Glomerular endothelial cell (primary cell): ENCODE measurements at regions not wholly inside any gene's neighbourhood (a gene's known extent, or its start where the extent isn't known, plus 50 kb on each side); places are given as distances from the start of the nearest gene placed in this dataset.
"Not testable (repeated sequence)": the region's sequence is repeated elsewhere in the genome, so short reads cannot be mapped to it uniquely, and the experiment has no call there.

ENCODE experiments used
- DNase-seq: peaks from one replicate; pipeline ENCODE4 v3.0.0-alpha.2; 2011; ENCODE audit warnings: low read depth, low spot score; ENCODE audit errors: extremely low read depth

DNA sequence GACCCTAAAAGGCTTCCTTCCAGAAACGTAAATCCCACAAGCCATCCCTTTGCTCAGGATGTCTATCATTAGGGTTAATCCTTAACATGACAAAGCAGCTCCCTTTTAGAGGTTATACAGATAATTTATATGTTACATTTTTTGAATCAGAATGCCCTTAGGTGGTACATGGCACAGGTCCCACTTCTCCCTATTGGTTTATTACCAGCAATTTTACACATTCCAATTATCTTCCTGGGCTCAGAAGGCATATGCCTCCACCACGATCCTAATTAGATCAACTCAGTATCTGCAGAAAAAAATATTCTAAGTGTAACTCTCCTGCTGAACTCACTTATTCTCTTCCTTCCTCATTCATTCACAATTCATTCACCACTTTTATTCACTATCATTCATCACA, 507.0 kb upstream of the MAP2 start:
- DNase-seq, result no peak

DNA sequence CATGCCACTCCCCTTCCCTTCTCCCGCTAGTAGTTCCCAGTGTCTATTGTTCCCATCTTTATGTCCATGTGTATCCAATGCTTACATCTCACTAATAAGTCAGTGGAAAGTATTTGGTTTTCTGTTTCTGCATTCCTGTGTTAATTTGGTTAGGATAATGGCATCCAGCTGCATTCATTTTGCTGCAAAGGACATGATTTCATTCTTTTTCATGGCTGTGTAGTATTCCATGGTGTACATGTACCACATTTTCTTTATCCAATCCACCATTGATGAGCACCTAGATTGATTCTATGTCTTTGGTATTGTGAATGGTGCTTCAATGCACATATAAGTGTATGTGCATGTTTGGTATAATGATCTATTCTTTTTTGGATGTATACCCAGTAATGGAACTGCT, 502.5 kb upstream of the MAP2 start:
- DNase-seq, result not testable (repeated sequence)

DNA sequence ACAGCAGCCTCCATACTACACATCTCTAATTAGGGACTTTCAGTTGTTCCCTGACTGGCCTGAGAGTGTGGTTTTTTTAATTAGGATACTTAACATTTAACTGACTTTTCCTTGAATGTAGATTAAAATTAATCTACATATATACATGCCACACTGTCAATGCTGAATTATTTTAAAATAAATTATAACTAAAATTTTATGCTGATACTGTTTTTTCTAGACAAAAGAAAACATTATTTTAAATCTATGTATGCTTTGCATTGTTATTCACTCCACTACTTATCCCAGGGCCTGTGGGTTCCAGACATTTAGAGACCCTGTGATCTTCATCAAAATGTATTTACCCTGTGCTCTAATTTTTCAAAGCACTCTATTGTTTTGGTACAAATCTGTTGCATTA, 496.0 kb upstream of the MAP2 start:
- no peak for DNase-seq

DNA sequence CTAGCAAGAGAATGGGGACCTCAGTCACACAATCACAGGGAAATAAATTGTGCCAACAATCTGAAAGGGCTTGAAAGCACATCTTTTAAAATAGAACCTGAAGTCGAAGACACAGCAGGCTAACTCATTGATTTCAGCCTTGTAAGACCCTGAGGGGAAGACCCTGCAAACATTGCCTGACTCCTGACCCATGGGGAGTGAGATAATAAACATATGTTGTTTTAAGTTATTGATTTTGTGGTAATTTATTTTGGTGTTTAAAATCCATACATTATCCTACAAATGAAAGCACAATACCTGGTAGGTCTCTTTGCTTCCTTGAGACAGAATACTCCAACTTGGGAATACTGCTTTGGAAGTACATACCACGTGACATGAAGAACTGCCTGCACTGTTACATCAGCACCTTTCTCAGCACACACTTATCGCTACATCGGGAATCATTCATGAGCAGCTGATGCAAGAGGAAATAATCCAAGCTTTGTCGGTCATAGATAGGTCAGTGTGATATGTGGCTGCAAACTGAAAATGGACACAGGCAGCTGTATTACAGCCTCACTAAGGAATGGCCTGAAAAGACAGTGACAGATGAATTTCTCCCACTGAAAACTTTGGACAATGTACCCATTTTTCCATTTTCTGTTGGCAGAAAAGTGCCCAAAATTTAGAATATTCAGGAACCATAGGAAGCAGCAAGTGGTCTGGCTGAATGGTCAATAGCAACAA, 494.5 kb upstream of the MAP2 start:
- no peak for DNase-seq

DNA sequence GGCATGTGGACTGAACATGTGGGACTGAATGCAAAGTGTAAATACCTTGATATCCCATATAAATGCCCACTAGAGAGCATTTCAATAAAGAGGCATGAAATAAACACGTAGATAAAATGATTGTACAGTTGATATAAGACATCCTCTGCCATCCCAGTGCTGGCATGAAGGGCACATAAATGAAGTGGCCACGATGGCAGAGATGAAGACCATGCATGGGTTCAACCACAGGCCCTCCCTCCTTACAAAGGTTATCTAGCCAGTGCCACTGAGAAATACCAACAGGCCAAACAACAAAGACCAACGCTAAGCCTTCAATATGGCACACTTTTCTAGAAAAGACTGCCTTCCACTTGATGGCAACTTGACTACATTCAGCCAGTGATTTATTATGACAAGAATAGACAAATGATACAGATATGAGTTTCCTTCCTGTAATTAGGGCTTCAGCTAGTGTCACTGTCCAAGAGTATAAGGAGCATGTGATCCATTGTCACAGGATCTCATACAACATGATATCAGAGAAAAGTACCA, 493.9 kb upstream of the MAP2 start:
- no peak for DNase-seq

DNA sequence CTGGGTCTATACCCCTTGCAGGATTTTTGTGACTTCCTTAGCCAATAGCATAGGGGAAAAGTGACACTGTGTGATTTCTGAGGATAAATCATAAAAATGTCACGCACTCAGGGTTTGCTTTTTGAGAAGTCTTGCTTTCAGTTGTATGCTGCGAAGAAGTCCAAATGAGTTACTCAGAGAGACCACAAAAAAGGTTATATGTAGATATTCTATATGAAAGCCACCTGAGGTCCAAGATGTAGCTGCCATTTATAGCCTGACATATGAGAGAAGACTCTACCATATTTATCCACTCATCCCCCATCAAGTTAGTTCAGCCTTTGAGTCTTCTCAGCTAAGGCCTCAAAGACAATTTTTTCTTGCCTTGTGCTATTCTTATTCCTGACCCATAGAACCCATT, 488.3 kb upstream of the MAP2 start:
- no peak for DNase-seq

DNA sequence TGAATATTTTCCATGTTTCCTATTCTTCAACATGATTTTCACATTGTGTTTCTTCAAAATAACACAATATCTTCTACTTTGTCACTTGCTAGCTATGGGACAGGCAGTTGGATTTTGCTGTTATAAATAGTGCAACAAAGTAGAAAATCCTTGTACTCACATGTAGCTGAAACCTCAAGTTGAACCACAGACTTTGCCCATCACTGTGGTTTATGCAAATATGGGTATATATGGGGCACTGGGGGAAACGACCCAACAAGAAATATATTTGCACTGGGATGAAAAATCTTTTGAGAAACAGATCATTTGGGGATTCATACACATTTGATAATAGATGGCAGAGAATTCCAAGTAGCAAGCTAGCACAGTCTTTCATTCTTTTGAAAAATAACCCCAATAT, 486.3 kb upstream of the MAP2 start:
- DNase-seq, result no peak

DNA sequence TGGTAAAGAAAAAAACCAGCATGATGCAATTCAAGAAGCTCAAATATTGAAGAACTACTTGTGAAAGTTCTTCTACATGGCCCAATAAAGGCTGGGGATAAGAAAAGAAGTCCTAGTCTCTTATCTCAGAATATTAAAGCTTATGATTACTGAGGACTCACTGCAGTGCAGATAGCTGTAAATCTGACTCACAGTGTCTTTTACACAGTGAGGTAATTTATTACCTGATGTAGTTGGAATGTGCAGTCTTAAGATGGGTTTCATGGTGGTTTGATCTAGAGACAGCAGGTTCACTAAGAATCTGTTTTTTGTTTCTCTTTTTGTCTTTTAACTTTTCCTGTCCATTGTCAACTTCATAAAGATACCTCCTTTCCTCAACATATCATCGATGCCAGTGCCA, 484.0 kb upstream of the MAP2 start:
- no peak for DNase-seq

DNA sequence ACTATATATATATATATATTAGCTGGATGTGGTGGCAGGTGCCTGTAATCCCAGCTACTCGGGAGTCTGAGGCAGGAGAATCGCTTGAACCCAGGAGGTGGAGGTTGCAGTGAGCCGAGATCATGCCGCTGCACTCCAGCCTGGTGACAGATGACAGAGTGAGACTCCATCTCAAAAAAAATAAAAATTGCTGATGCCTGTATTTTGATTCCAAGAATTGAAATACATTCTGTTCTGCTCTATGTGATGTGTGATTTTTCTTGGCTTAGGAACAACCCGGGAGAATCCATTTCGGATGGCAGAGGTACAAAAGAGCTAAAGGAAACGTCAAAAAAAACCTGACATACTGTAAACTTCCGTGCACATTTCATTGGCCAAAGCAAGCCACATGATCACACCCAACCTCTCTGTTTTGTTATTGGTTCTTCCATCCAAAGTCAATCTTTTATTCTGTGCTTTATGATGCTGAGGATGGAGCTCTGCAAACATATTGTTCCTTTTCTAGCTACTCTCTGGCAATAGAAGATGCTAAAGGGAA, 478.1 kb upstream of the MAP2 start:
- no peak for DNase-seq

DNA sequence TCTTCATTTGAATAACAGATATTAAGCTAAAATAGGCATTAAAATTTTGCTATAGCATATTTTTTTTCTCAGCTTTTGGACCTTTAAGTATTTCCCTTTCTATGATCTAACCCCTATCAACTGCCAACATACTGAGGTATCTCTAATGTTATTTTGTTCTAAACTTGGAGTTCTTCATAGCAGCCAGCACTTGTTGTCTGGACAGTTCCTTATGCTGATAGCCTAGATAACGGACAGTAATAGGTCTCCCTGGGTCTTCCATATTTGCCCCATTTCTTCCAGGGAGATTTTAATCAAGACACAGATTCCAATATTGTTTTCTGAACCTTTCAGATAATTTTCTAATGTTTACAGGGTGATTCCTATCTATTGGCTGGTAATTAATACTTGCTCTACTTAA, 475.8 kb upstream of the MAP2 start:
- DNase-seq, result no peak

DNA sequence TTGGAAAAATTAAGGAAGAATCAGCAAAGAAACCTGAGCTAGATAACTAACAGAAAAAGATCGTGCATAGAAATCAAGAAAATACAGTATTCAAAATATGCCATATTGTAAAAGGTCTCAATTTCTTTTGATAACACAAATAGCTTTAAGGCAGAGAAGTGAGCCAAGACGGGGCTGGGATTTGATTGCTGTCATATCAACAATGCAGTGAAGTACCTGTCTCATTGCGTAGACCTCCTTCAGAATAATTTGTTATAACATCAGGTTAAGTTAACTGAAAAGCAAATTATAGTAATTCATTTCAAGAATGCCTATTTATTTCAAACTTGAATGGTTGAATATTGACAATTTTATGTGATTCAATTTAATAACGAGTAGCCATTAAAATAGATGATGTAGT, 453.8 kb upstream of the MAP2 start:
- DNase-seq, result no peak

DNA sequence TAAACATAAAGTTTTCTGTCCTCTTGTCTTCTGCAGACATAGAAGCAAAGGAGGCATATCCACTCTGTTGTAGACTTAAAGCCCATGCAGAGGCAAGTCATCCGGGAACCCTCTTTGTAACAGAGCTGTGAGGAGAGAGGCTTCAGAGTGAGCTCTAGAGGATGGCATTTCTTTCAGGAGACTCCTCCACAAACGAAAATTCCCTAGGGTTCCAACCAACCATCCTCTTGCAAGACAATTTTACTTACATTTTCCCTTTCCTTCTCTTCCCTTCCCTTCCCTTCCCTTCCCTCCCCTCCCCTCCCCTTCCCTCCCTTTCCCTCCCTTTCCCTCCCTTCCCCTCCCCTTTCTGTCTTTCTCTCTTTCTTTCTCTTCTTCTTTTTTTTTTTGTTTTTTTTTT, 446.3 kb upstream of the MAP2 start:
- DNase-seq, result no peak

DNA sequence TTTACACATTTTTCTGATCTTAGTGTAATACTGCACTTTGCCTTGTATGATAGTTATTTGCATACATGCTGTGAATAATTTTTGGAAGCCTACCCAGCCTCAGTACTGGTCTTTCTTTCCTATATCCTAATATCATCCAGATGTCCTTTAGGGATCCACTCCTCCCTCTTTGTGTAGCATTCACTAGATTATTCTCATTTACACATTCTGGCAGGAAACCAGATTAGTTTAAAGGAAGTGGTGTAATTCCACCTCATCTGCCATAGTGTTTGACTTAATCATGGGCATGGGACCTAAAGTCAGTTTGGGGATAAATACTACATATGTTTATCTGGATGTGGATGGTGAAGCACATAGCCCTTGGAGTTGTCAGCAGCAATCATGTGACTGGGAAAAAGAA, 444.9 kb upstream of the MAP2 start:
- no peak for DNase-seq

DNA sequence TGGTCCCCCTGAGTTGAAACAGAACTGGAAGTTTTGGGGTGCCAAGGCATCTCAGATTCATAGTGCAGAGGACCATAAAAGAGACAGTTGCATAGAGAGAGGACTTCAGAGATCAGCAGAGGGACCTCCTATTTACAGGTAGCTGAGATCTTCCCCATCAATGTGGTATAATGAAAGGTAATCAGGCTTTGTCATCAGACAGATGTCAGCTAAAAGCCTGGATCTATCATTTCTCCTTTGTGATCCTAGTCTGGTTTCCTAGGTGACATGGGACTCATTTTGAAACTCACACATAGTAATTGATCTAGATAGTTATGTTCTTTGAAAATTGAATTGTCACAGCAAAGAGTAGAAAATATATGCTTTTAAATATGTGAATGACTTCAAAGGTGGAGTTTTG, 443.5 kb upstream of the MAP2 start:
- no peak for DNase-seq

DNA sequence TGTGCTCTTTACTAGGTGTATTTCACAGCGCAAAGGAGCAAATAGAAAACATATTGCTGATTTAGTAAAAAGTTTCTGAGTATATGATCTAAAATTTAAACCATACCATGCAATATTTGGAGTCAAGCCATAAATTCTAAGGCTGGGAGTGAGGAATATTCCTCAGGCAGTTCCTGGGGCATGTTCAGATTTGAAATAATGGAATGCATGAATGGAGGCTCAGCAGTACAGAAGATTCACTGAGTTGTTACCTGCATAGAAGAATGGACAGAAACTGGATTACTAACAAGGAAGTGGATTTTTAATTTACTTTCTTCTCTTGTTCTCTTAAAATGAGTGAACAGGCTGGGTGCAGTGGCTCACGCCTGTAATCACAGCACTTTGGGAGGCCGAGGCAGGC, 441.0 kb upstream of the MAP2 start:
- DNase-seq, result no peak

DNA sequence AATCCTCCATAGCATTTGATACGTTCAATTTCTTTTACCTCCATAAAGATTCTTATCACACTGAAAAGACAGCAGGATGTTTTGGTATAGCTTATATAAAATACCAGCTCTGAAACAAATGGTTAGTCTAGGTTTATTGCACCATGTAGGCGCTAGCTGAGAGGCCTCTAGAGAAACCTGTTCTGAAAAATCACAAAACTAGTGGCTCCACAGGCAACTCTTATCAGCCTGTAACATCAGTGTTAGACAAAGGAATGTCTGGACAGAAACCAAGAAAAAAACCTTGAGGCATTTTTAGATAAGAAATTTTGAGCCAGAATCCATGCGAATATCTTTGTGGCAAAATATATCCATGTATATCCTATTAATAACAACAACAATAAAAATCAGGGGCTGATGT, 440.4 kb upstream of the MAP2 start:
- DNase-seq, result no peak

DNA sequence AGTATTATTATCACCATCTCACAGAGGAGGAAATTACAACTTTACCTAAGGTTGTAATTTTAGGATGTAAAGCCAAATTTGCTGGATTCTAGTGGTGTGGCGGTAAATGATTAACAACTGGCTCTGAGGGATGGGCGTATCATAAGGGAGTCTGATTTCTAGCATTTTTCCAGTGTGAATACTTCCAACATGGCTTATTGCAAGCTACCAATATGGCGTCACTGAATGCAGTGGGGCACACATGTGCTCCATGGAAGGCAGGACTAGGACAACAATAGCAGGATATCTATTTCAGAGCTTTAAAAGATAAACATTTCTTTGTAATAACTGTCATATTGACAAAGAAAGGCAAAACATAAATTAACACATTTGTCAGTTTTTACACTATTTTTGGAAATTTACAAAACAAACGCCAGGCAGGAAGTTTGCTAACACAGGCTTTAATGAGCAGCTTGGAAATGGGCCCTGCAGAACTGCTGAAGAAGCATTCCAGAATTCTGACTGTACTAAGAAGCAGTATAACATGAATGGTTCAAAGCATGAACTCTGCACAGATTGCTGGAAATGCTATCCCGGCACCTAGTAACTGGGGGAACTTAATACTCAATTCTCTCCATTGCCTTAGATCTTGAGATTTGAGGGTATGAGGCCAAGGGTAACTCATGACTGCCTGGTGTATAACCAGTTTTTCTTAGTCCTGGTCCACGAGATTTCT, 439.3 kb upstream of the MAP2 start:
- no peak for DNase-seq

DNA sequence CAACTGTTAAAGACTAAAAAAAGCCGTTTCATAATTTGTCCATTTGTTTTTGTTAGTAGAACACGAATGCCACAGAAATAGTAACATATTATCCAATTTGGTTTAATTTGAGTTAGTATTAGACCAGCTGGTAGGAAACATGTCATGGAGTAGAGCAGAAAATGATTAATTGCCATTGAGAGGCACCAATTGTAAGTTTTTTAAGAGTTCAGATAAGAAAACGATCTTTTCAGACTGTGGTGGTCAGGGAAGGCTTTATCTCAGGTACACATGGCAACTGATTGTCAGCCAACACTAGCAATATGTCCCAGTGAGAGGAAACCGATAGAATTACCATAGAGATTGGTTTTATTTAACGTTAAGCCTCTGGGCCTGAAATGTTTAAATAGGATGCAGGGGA, 438.2 kb upstream of the MAP2 start:
- DNase-seq, result no peak

DNA sequence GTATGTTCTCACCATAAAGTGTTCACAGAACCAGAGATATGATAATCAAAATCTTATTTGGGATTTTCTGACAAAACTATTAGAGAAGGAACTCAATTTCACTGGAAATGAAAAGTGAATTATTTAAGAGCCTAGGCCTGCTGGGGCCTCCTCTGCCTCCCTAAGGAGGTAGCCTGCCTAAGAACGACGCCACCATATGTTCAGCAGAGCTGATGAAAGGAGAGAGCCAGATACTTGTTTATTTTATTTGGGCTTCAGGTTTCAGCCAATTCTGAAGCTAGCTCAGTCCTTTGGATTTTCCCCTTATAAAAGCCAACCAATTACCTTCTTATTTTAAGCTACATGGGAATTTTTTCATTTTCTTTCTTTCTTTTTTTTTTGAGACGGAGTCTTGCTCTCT, 433.1 kb upstream of the MAP2 start:
- no peak for DNase-seq

DNA sequence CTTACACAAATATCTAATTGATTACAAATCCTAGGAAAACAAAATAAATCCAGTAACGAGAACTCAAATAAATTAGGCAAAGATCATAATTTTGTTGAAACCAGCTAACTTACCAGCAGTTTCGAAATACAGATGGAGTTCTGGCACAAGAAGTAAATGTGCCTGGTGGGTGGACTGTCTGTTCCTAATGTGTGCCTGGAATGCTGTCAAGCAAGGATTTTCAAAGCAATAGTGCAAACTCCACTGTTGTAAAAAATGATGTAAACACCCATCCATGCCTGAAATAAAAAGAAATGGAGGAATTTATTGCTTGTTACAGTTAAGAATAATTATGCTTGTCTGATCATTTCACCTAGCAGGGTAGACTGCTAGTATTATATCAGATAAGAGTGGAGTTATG, 423.9 kb upstream of the MAP2 start:
- no peak for DNase-seq

DNA sequence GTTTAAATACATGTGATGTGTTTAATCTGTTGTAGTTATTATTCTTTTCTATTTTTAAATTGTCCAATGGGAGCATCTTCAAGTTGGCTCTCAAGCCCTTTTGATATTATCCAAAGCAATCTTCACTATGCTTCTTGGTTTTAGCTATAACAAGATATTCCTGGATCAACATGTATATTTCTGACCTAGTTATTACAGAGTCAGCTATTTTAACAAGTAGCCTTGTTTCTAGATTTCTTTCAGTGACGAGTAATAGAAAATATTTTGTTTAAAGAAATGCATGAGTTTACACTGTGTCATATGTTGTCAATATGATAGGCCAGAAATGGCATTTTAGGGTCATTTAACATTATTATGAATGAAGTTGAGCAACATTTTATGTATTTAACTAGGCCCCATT, 421.8 kb upstream of the MAP2 start:
- DNase-seq, result no peak

DNA sequence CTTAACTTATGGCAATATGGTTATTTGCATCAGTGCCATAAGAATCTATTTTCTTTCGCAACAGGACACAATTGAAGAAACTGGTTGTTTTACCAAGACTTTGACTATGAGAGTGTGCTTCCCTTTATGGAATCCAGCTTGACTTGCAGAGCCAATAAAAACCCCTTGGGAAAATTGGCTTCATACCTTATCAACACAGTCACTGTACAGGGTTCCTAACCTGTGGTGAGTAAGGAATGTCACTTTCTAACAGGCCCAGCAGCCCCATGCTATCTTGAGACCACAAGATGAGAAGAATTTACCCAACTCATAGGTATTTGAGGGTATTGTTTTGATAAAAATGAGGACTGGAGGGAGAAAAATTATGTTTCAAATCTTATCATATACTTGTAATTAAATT, 418.5 kb upstream of the MAP2 start:
- no peak for DNase-seq
